Ishikawa (cell line): ENCODE measurements at regions not wholly inside any gene's neighbourhood (a gene's known extent, or its start where the extent isn't known, plus 50 kb on each side); places are given as distances from the start of the nearest gene placed in this dataset.

Experiments
- CEBPB ChIP-seq: IDR thresholded peaks from 2 replicates; pipeline ENCODE4 v1.6.1; 2012
- CREB1 ChIP-seq: IDR thresholded peaks from 2 replicates; pipeline ENCODE4 v1.6.1; 2012; ENCODE audit warnings: low read depth
- EGR1 ChIP-seq: IDR thresholded peaks from 2 replicates; pipeline ENCODE4 v1.6.1; 2012
- EP300 ChIP-seq: IDR thresholded peaks from 2 replicates; pipeline ENCODE4 v1.6.1; 2012; ENCODE audit warnings: borderline replicate concordance
- FOXM1 ChIP-seq: IDR thresholded peaks from 2 replicates; pipeline ENCODE4 v1.6.1; 2012; ENCODE audit warnings: low read depth, borderline replicate concordance
- MAX ChIP-seq: IDR thresholded peaks from 2 replicates; pipeline ENCODE4 v1.6.1; 2012
- NFIC ChIP-seq: IDR thresholded peaks from 2 replicates; pipeline ENCODE4 v1.6.1; 2012
- RAD21 ChIP-seq: IDR thresholded peaks from 2 replicates; pipeline ENCODE4 v1.6.1; 2012; ENCODE audit warnings: low read depth
- REST ChIP-seq: IDR thresholded peaks from 2 replicates; pipeline ENCODE4 v1.6.1; 2012; ENCODE audit warnings: low read depth, mild to moderate bottlenecking
- TAF1 ChIP-seq: IDR thresholded peaks from 2 replicates; pipeline ENCODE4 v1.6.1; 2012; ENCODE audit warnings: low read depth, mild to moderate bottlenecking
- TCF12 ChIP-seq: IDR thresholded peaks from 2 replicates; pipeline ENCODE4 v1.6.1; 2012; ENCODE audit warnings: low read depth
- TEAD4 ChIP-seq: IDR thresholded peaks from 2 replicates; pipeline ENCODE4 v1.6.1; 2012
- USF1 ChIP-seq: IDR thresholded peaks from 2 replicates; pipeline ENCODE4 v1.6.1; 2012
- YY1 ChIP-seq: IDR thresholded peaks from 2 replicates; pipeline ENCODE4 v1.6.1; 2012; ENCODE audit warnings: low read depth
- ZBTB7A ChIP-seq: IDR thresholded peaks from 2 replicates; pipeline ENCODE4 v1.6.1; 2012; ENCODE audit warnings: low read depth

- TF ChIP-seq NFIC: no peak
- TF ChIP-seq TAF1: no peak
- no peak for TF ChIP-seq FOXM1
- no peak for TF ChIP-seq REST
- TF ChIP-seq EGR1: no peak
- no peak for TF ChIP-seq RAD21
- TF ChIP-seq EP300: no peak
- TF ChIP-seq YY1: no peak
- TF ChIP-seq CEBPB: no peak
- no peak for TF ChIP-seq CREB1
- TF ChIP-seq TEAD4: no peak
- TF ChIP-seq MAX: no peak
Measured at GRCh38 chr21:34284666-34285065, 79.1 kb upstream of the KCNE2 start.

- TF ChIP-seq RAD21 (no peak), MAX (no peak), YY1 (no peak), FOXM1 (no peak), TCF12 (no peak), ZBTB7A (no peak), USF1 (no peak), EGR1 (no peak), CEBPB (no peak), EP300 (no peak), REST (no peak), NFIC (no peak), TEAD4 (no peak), CREB1 (no peak), TAF1 (no peak)
Measured at GRCh38 chr21:34289856-34290255, 74.0 kb upstream of the KCNE2 start.

- TF ChIP-seq EP300 (no peak), CEBPB (no peak), USF1 (no peak), TCF12 (no peak), MAX (no peak)
Measured at GRCh38 chr21:34296878-34297277, 66.9 kb upstream of the KCNE2 start.

- TF ChIP-seq TAF1 (no peak), USF1 (no peak), ZBTB7A (no peak), TCF12 (no peak), CEBPB (no peak), REST (no peak), EP300 (no peak)
Measured at GRCh38 chr21:34298534-34299167, 65.2 kb upstream of the KCNE2 start.
